OCI-LY1 (cell line): ENCODE measurements at regions not wholly inside any gene's neighbourhood (a gene's known extent, or its start where the extent isn't known, plus 50 kb on each side); places are given as distances from the start of the nearest gene placed in this dataset.

ENCODE experiments used
- H2AFZ ChIP-seq: fragments of 200-600 bp; sonication (generic), shearing (Covaris generic); 2 replicates; pipeline ENCODE4 v1.6.0; 2014; ENCODE audit warnings: antibody characterized with exemption, mild to moderate bottlenecking, low read length
- H3F3A ChIP-seq: fragments of 200-600 bp; sonication (generic), shearing (Covaris generic); 2 replicates; pipeline ENCODE4 v1.6.0; 2014; ENCODE audit warnings: mild to moderate bottlenecking, antibody characterized with exemption, low read length, moderate library complexity; ENCODE audit not compliant: insufficient read depth
- H3K27ac ChIP-seq: fragments of 200-600 bp; sonication (generic); 2 replicates; pipeline ENCODE4 v1.5.1; 2014; ENCODE audit warnings: low read length, mixed run types, mild to moderate bottlenecking, low read depth; ENCODE audit not compliant: poor library complexity, severe bottlenecking
- H3K27me3 ChIP-seq: fragments of 200-600 bp; sonication (generic); 2 replicates; pipeline ENCODE4 v1.6.0; 2014; ENCODE audit warnings: antibody characterized with exemption, mild to moderate bottlenecking, low read length, moderate library complexity; ENCODE audit not compliant: insufficient read depth
- H3K36me3 ChIP-seq: fragments of 200-600 bp; sonication (generic); 2 replicates; pipeline ENCODE4 v1.6.1; 2014; ENCODE audit warnings: mild to moderate bottlenecking, antibody characterized with exemption, low read length, moderate library complexity, mixed read lengths; ENCODE audit not compliant: insufficient read depth
- H3K4me1 ChIP-seq: fragments of 200-600 bp; sonication (generic); 2 replicates; pipeline ENCODE4 v1.5.1; 2014; ENCODE audit warnings: mild to moderate bottlenecking, low read length, moderate library complexity; ENCODE audit not compliant: insufficient read depth, severe bottlenecking
- H3K4me2 ChIP-seq: fragments of 200-600 bp; sonication (generic), shearing (Covaris generic); 2 replicates; pipeline ENCODE4 v1.6.1; 2014; ENCODE audit warnings: low read length
- H3K4me3 ChIP-seq: fragments of 200-600 bp; sonication (generic); 2 replicates; pipeline ENCODE4 v1.5.1; 2014; ENCODE audit warnings: low read length, low read depth, mild to moderate bottlenecking, mixed read lengths; ENCODE audit not compliant: poor library complexity, severe bottlenecking
- H3K79me2 ChIP-seq: fragments of 200-600 bp; shearing (Covaris generic); 2 replicates; pipeline ENCODE4 v1.6.1; 2016; ENCODE audit warnings: mixed run types, low read length, mixed read lengths; ENCODE audit not compliant: insufficient read depth
- H3K9ac ChIP-seq: fragments of 200-600 bp; sonication (generic), shearing (Covaris generic); 2 replicates; pipeline ENCODE4 v1.6.1; 2014; ENCODE audit warnings: mild to moderate bottlenecking, low read length, mixed read lengths
- H3K9me2 ChIP-seq: fragments of 200-600 bp; sonication (generic), shearing (Covaris generic); 2 replicates; pipeline ENCODE4 v1.6.1; 2014; ENCODE audit warnings: low read depth, mild to moderate bottlenecking, low read length, mixed read lengths
- H3K9me3 ChIP-seq: fragments of 200-600 bp; shearing (Covaris generic); 2 replicates; pipeline ENCODE4 v1.6.1; 2014; ENCODE audit warnings: low read length, mixed read lengths
- H4K20me1 ChIP-seq: fragments of 200-600 bp; sonication (generic), shearing (Covaris generic); 2 replicates; pipeline ENCODE4 v1.6.0; 2016; ENCODE audit warnings: mild to moderate bottlenecking, low read length; ENCODE audit not compliant: insufficient read depth
- EZH2 ChIP-seq: fragments of 200-600 bp; sonication (generic), shearing (Covaris generic); IDR thresholded peaks from 2 replicates; pipeline ENCODE4 v1.8.0; 2017; ENCODE audit warnings: borderline replicate concordance, mixed run types, mild to moderate bottlenecking, antibody characterized with exemption, low read length, moderate library complexity, mixed read lengths
- TF ChIP-seq, protein P1 (sequence below): fragments of 200-600 bp; sonication (generic), shearing (Covaris generic); IDR thresholded peaks from 2 replicates; pipeline ENCODE4 v1.5.1; 2017; ENCODE audit warnings: mild to moderate bottlenecking, antibody characterized with exemption, low read length, moderate library complexity, mixed read lengths

GRCh38 chr17:22496450-22496849, 804.1 kb downstream of the KCNJ18 start:
- Histone ChIP-seq H2AFZ (no peak overlapping the region), H3K4me3 (no peak overlapping the region), H3F3A (no peaks in the 10 kb centered on the region), H3K36me3 (no peaks in the 10 kb centered on the region), H3K27ac (no peak overlapping the region), H3K4me1 (peaks cover 7% of the 10 kb centered on the region), H3K9me2 (no peaks in the 10 kb centered on the region), H3K4me2 (no peak overlapping the region), H3K27me3 (no peaks in the 10 kb centered on the region; the same call in 1 of the 2 replicates), H4K20me1 (no peaks in the 10 kb centered on the region), H3K79me2 (no peaks in the 10 kb centered on the region), H3K9me3 (no peaks in the 10 kb centered on the region), H3K9ac (no peak overlapping the region)
- TF ChIP-seq EZH2 = no peak
- TF ChIP-seq, protein P1, sequence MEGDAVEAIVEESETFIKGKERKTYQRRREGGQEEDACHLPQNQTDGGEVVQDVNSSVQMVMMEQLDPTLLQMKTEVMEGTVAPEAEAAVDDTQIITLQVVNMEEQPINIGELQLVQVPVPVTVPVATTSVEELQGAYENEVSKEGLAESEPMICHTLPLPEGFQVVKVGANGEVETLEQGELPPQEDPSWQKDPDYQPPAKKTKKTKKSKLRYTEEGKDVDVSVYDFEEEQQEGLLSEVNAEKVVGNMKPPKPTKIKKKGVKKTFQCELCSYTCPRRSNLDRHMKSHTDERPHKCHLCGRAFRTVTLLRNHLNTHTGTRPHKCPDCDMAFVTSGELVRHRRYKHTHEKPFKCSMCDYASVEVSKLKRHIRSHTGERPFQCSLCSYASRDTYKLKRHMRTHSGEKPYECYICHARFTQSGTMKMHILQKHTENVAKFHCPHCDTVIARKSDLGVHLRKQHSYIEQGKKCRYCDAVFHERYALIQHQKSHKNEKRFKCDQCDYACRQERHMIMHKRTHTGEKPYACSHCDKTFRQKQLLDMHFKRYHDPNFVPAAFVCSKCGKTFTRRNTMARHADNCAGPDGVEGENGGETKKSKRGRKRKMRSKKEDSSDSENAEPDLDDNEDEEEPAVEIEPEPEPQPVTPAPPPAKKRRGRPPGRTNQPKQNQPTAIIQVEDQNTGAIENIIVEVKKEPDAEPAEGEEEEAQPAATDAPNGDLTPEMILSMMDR = no peak

- Histone ChIP-seq H3K27me3 (no peaks in the 10 kb centered on the region), H3K9me3 (no peaks in the 10 kb centered on the region), H4K20me1 (no peaks in the 10 kb centered on the region), H3F3A (no peaks in the 10 kb centered on the region), H3K9me2 (no peaks in the 10 kb centered on the region), H3K4me3 (no peak overlapping the region), H3K9ac (no peak overlapping the region), H3K27ac (no peak overlapping the region), H2AFZ (no peak overlapping the region), H3K4me2 (no peak overlapping the region), H3K36me3 (no peaks in the 10 kb centered on the region), H3K79me2 (no peaks in the 10 kb centered on the region), H3K4me1 (peaks cover 7% of the 10 kb centered on the region)
- TF ChIP-seq, protein P1 = no peak
- TF ChIP-seq EZH2 = no peak
Observed at GRCh38 chr17:22503322-22503899, 811.1 kb downstream of the KCNJ18 start.

DNA sequence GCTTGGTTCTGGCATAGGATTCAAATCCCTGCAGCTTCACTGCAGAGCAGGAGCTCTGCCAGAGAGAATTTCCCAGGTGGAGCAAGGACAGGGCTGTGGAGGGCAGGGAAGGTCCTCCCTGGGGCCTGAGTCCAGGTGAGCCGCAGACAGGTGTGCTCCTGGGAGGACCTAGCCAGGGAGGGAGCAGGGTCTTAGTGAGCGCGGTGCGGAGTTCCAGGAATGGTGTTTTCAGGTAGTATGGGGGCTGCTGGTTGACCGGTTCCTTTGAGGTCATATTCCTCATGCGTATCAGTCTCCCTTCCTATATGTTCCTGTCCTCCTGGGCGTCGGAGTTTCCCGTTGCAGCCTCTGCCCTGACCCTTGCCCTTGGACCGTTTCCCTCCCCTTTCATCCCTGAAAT, 813.3 kb downstream of the KCNJ18 start:
- no peaks in the 10 kb centered on the region for H3K9me3 ChIP-seq

More for the DNA sequence above, 813.3 kb downstream of the KCNJ18 start:
- no peaks in the 10 kb centered on the region for H3F3A ChIP-seq
- H3K4me3 ChIP-seq = no peak overlapping the region
- no peaks in the 10 kb centered on the region for H3K27me3 ChIP-seq
- TF ChIP-seq, protein P1 = no peak
- TF ChIP-seq EZH2 = no peak
- no peak overlapping the region for H3K9ac ChIP-seq
- H3K27ac ChIP-seq = no peak overlapping the region
- no peaks in the 10 kb centered on the region for H3K79me2 ChIP-seq
- no peak overlapping the region for H2AFZ ChIP-seq
- H4K20me1 ChIP-seq = no peaks in the 10 kb centered on the region
- no peak overlapping the region for H3K4me2 ChIP-seq
- no peaks in the 10 kb centered on the region for H3K9me2 ChIP-seq
- no peaks in the 10 kb centered on the region for H3K36me3 ChIP-seq
- H3K4me1 ChIP-seq = peaks cover 7% of the 10 kb centered on the region
